HepG2 (cell line): ENCODE measurements at regions not wholly inside any gene's neighbourhood (a gene's known extent, or its start where the extent isn't known, plus 50 kb on each side); places are given as distances from the start of the nearest gene placed in this dataset.

Experiments used
- ATAC-seq: fragments of 200-7000 bp; cut with Tn5 transposase; 3 replicates; pipeline ENCODE4 v1.9.1; 2020; ENCODE audit warnings: mild to moderate bottlenecking, moderate library complexity
- BruUV-seq: library from RNA; stranded (reverse); fragments of 400-500 nt; replicated peaks from 2 replicates; lab custom pipeline; 2021; lab: Mats Ljungman, UMichigan
- CTCF ChIA-PET: fragments of 300-600 bp; formaldehyde crosslinking; extraction: SDS; loops from one replicate; lab custom pipeline; 2021; ENCODE audit warnings: low total read pairs, inconsistent platforms, low intra/inter-chr PET ratio; lab: Yijun Ruan, JAX
- POLR2A ChIA-PET: fragments of 350-600 bp; sonication (Branson Sonifier 250); formaldehyde crosslinking; loops from one replicate; lab custom pipeline; 2020; ENCODE audit warnings: antibody characterized with exemption, inconsistent platforms; lab: Yijun Ruan, JAX
- DNase-seq: peaks from one replicate; pipeline ENCODE4 v3.0.0-alpha.2; 2015; ENCODE audit warnings: low spot score
- FAIRE-seq: peaks from 3 replicates; lab custom pipeline; 2011; peaks lifted over from hg19 to GRCh38; lab: Jason Lieb, UNC
- H2AFZ ChIP-seq: one replicate; pipeline ENCODE4 v1.6.1; 2011; ENCODE audit warnings: low read length, inconsistent platforms
- H3K27ac ChIP-seq: fragments of 300-600 bp; 3 replicates; pipeline ENCODE4 v1.8.0; 2011; ENCODE audit warnings: mixed run types, mild to moderate bottlenecking, mixed read lengths, low read length, inconsistent platforms; ENCODE audit not compliant: insufficient read depth; ENCODE audit errors: extremely low read length
- H3K27me3 ChIP-seq, 2 experiments: fragments of 200-600 bp in 1 of 2; 2 replicates in 1 of 2; 3 replicates in 1 of 2; pipeline versions ENCODE4 v1.6.0 to v1.8.0; 2011; ENCODE audit warnings: low read length in 2 of 2, mild to moderate bottlenecking in 2 of 2, moderate library complexity in 2 of 2, inconsistent platforms in 1 of 2; ENCODE audit not compliant: insufficient read depth in 2 of 2, control insufficient read depth in 1 of 2
- H3K36me3 ChIP-seq, 2 experiments: fragments of 200-600 bp in 1 of 2; replicated peaks in 1 of 2; 2 replicates in 1 of 2; 3 replicates in 1 of 2; pipeline versions ENCODE4 v1.5.1 to v1.8.0; 2011; ENCODE audit warnings: low read length in 2 of 2, inconsistent platforms in 1 of 2; ENCODE audit not compliant: insufficient read depth in 2 of 2, control insufficient read depth in 1 of 2
- H3K4me1 ChIP-seq: 2 replicates; pipeline ENCODE4 v1.5.1; 2012; ENCODE audit warnings: low read length, inconsistent platforms; ENCODE audit not compliant: insufficient read depth
- H3K4me2 ChIP-seq: 2 replicates; pipeline ENCODE4 v1.6.0; 2011; ENCODE audit warnings: low read depth, low read length, inconsistent platforms
- H3K4me3 ChIP-seq, 3 experiments: fragments of 200-600 bp in 1 of 3; sonication (generic), shearing (Covaris generic) in 1 of 3; replicated peaks in 1 of 3; 2 replicates each; pipeline ENCODE4 v1.5.1; 2011 to 2016; ENCODE audit warnings: low read length in 3 of 3, inconsistent platforms in 2 of 3, low read depth in 2 of 3, mild to moderate bottlenecking in 2 of 3, control low read depth in 1 of 3, mixed read lengths in 1 of 3; ENCODE audit not compliant: insufficient read depth in 1 of 3
- H3K79me2 ChIP-seq: one replicate; pipeline ENCODE4 v1.6.1; 2011; ENCODE audit warnings: low read length, inconsistent platforms; ENCODE audit not compliant: insufficient read depth
- H3K9ac ChIP-seq: 2 replicates; pipeline ENCODE4 v1.6.0; 2011; ENCODE audit warnings: mild to moderate bottlenecking, low read depth, low read length, inconsistent platforms; ENCODE audit not compliant: insufficient read depth
- H3K9me3 ChIP-seq: 2 replicates; pipeline ENCODE4 v1.5.1; 2012; ENCODE audit warnings: mild to moderate bottlenecking, low read length
- H4K20me1 ChIP-seq: 2 replicates; pipeline ENCODE4 v1.6.0; 2011; ENCODE audit warnings: inconsistent platforms, mild to moderate bottlenecking, low read length, moderate library complexity; ENCODE audit not compliant: insufficient read depth
- CERS6 ChIP-seq: sonication (generic); formaldehyde crosslinking; IDR thresholded peaks from 2 replicates; pipeline ENCODE4 v1.5.0; 2020; ENCODE audit warnings: missing genetic modification reagents
- FOXA3 ChIP-seq: IDR thresholded peaks from 2 replicates; pipeline ENCODE4 v1.6.1; 2016; ENCODE audit warnings: missing genetic modification reagents, missing compliant biosample characterization
- FOXK1 ChIP-seq: sonication (generic); formaldehyde crosslinking; IDR thresholded peaks from 2 replicates; pipeline ENCODE4 v1.4.0; 2020; ENCODE audit warnings: low read depth, missing genetic modification reagents, borderline replicate concordance
- HES4 ChIP-seq: sonication (generic); formaldehyde crosslinking; IDR thresholded peaks from 2 replicates; pipeline ENCODE4 v1.9.0; 2021; ENCODE audit warnings: mild to moderate bottlenecking, missing genetic modification reagents, borderline replicate concordance
- HMG20B ChIP-seq: conservative IDR thresholded peaks from 2 replicates; pipeline ENCODE4 v1.6.1; 2016; ENCODE audit warnings: missing genetic modification reagents, missing compliant biosample characterization
- HNRNPLL ChIP-seq: fragments of 200-400 bp; formaldehyde crosslinking; IDR thresholded peaks from 2 replicates; pipeline ENCODE4 v1.6.1; 2017; ENCODE audit warnings: mild to moderate bottlenecking, low read depth, low read length; ENCODE audit not compliant: poor library complexity, severe bottlenecking
- JARID2 ChIP-seq: sonication (generic); formaldehyde crosslinking; IDR thresholded peaks from 2 replicates; pipeline ENCODE4 v1.8.1; 2023; ENCODE audit warnings: missing genetic modification reagents, inconsistent platforms; ENCODE audit not compliant: insufficient replicate concordance
- NFE2 ChIP-seq: sonication (generic); formaldehyde crosslinking; IDR thresholded peaks from 2 replicates; pipeline ENCODE4 v1.4.0; 2020; ENCODE audit warnings: missing genetic modification reagents
- RBAK ChIP-seq: sonication (generic); formaldehyde crosslinking; IDR thresholded peaks from 2 replicates; pipeline ENCODE4 v1.5.1; 2020; ENCODE audit warnings: mild to moderate bottlenecking, missing genetic modification reagents
- RFX5 ChIP-seq: IDR thresholded peaks from 2 replicates; pipeline ENCODE4 v1.6.1; 2011; ENCODE audit warnings: low read depth, low read length, improper control_type of control experiment
- SIN3B ChIP-seq: fragments of 150-350 bp; IDR thresholded peaks from 2 replicates; pipeline ENCODE4 v1.6.1; 2014; ENCODE audit warnings: low read length
- SMAD9 ChIP-seq: sonication (generic); formaldehyde crosslinking; IDR thresholded peaks from 2 replicates; pipeline ENCODE4 v1.5.1; 2020; ENCODE audit warnings: mild to moderate bottlenecking, missing genetic modification reagents
- ZNF331 ChIP-seq: sonication (generic); formaldehyde crosslinking; IDR thresholded peaks from 2 replicates; pipeline ENCODE4 v1.4.0; 2020; ENCODE audit warnings: missing genetic modification reagents
- ZNF382 ChIP-seq: sonication (generic); formaldehyde crosslinking; IDR thresholded peaks from 2 replicates; pipeline ENCODE4 v1.5.0; 2020; ENCODE audit warnings: missing genetic modification reagents, mild to moderate bottlenecking, borderline replicate concordance
- ZNF513 ChIP-seq: sonication (generic); formaldehyde crosslinking; conservative IDR thresholded peaks from 2 replicates; pipeline ENCODE4 v1.5.0; 2020; ENCODE audit warnings: missing genetic modification reagents
- ZNF713 ChIP-seq: sonication (generic); formaldehyde crosslinking; IDR thresholded peaks from 2 replicates; pipeline ENCODE4 v1.4.0; 2020; ENCODE audit warnings: mild to moderate bottlenecking, missing genetic modification reagents
- ZNF883 ChIP-seq: sonication (generic); formaldehyde crosslinking; IDR thresholded peaks from 2 replicates; pipeline ENCODE4 v1.5.1; 2020; ENCODE audit warnings: mild to moderate bottlenecking, missing genetic modification reagents; ENCODE audit errors: not compliant biosample characterization
- WGBS: methylation state at CpG from one replicate; pipeline ENCODE4 v1.1.6; 2017; ENCODE audit warnings: low lambda C conversion rate; 5-methylcytosine and 5-hydroxymethylcytosine counted together
- in situ Hi-C: cut with HindIII; loops from 2 replicates; pipeline ENCODE4 v1.10.0; 2017; ENCODE audit warnings: low pct_unique_long_range_greater_than_20kb; ENCODE audit not compliant: extremely low pct_ligation_motif_present
- intact Hi-C: fragments of 100-400 bp; cut with micrococcal nuclease; formaldehyde crosslinking; loops from one replicate; pipeline ENCODE4 v1.10.0; 2022; ENCODE audit not compliant: unreplicated experiment
- TF ChIP-seq, protein P1 (sequence below): sonication (generic); formaldehyde crosslinking; IDR thresholded peaks from 2 replicates; pipeline ENCODE4 v1.5.1; 2020; ENCODE audit warnings: mild to moderate bottlenecking, moderate library complexity, missing genetic modification reagents
- TF ChIP-seq, protein P2 (sequence below): sonication (generic); formaldehyde crosslinking; IDR thresholded peaks from 2 replicates; pipeline ENCODE4 v1.4.0; 2020; ENCODE audit warnings: mild to moderate bottlenecking, missing genetic modification reagents

GRCh38 chr9:70470050-70471015, 55.9 kb upstream of the KLF9 start (continued):
- TF ChIP-seq, protein P1, sequence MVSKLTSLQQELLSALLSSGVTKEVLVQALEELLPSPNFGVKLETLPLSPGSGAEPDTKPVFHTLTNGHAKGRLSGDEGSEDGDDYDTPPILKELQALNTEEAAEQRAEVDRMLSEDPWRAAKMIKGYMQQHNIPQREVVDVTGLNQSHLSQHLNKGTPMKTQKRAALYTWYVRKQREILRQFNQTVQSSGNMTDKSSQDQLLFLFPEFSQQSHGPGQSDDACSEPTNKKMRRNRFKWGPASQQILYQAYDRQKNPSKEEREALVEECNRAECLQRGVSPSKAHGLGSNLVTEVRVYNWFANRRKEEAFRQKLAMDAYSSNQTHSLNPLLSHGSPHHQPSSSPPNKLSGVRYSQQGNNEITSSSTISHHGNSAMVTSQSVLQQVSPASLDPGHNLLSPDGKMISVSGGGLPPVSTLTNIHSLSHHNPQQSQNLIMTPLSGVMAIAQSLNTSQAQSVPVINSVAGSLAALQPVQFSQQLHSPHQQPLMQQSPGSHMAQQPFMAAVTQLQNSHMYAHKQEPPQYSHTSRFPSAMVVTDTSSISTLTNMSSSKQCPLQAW (CRISPR knock-in tag) = peak; percentile 86
- TF ChIP-seq, protein P2, sequence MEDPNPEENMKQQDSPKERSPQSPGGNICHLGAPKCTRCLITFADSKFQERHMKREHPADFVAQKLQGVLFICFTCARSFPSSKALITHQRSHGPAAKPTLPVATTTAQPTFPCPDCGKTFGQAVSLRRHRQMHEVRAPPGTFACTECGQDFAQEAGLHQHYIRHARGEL (CRISPR knock-in tag) = no peak
- TF ChIP-seq ZNF713 (CRISPR knock-in tag) (no peak), JARID2 (CRISPR knock-in tag) (peak; percentile 51), SIN3B (no peak)
- TF ChIP-seq, all 625 proteins: peak for 213

- DNase-seq (no peak), FAIRE-seq (no peak), ATAC-seq (no peak)
- POLR2A ChIA-PET = interaction anchor here (3.7 kb wide), 1 partner anchor 49 kb away, joined by 16 read pairs; no protein-coding TSS in a partner anchor
- Histone ChIP-seq H2AFZ (no peak overlapping the region), H4K20me1 (no peaks in the 10 kb centered on the region), H3K9me3 (no peaks in the 10 kb centered on the region), H3K27ac (no peak overlapping the region), H3K4me3 (no peak overlapping the region), H3K9ac (no peak overlapping the region), H3K36me3 (no peaks in the 10 kb centered on the region), H3K79me2 (no peaks in the 10 kb centered on the region), H3K4me1 (peaks cover 43% of the 10 kb centered on the region), H3K27me3 (0 out of 5 replicates have a peak, but pooled peaks cover 0 to 3% of the 10 kb centered on the region in 2 experiments), H3K4me2 (no peak overlapping the region)
- in situ Hi-C loops (no loop called here), intact Hi-C loops (no loop called here)
- CTCF ChIA-PET = no interaction called here
- 76% methylated on average over 3 of the region's 3 CpGs for WGBS
- BruUV-seq = no TSS peak
- TF ChIP-seq HMG20B (no peak), CERS6 (CRISPR knock-in tag) (no peak), ZNF382 (CRISPR knock-in tag) (no peak), ZNF513 (no peak), ZNF331 (CRISPR knock-in tag) (no peak), RFX5 (no peak), FOXK1 (CRISPR knock-in tag) (no peak), HES4 (CRISPR knock-in tag) (no peak), ZNF883 (CRISPR knock-in tag) (no peak), RBAK (CRISPR knock-in tag) (no peak), SMAD9 (no peak), NFE2 (CRISPR knock-in tag) (no peak), FOXA3 (CRISPR knock-in tag) (no peak), HNRNPLL (no peak)
Measured at GRCh38 chr9:70468291-70468690, 53.8 kb upstream of the KLF9 start.
